ENCODE measurements at regions not wholly inside any gene's neighbourhood (a gene's known extent, or its start where the extent isn't known, plus 50 kb on each side); places are given as distances from the start of the nearest gene placed in this dataset.
A peak's percentile ranks its signal among the peaks of the same experiment; 100 is the strongest.

- DNase-seq = no peak
Observed at GRCh38 chr1:223445402-223445801, 52.2 kb downstream of the CCDC185 start.

GRCh38 chr1:223453902-223454301, 60.7 kb downstream of the CCDC185 start:
- Histone ChIP-seq H3K36me3 (no peaks in the 10 kb centered on the region), H3K4me1 (no peaks in the 10 kb centered on the region; the same call in 1 of the 2 replicates), H3K4me3 (no peak overlapping the region), H3K27ac (no peak overlapping the region), H3K9me3 (replicated peaks) (no peaks in the 10 kb centered on the region), H3K27me3 (no peaks in the 10 kb centered on the region)
- DNase-seq = no peak

More at GRCh38 chr1:223445402-223445801, 52.2 kb downstream of the CCDC185 start:
- Histone ChIP-seq H3K27ac (no peak overlapping the region), H3K36me3 (no peaks in the 10 kb centered on the region), H3K27me3 (no peaks in the 10 kb centered on the region), H3K9me3 (replicated peaks) (no peaks in the 10 kb centered on the region), H3K4me1 (no peaks in the 10 kb centered on the region), H3K4me3 (no peak overlapping the region)

GRCh38 chr1:223454959-223455358, 61.7 kb downstream of the CCDC185 start:
- Histone ChIP-seq H3K27me3 (no peaks in the 10 kb centered on the region), H3K9me3 (replicated peaks) (no peaks in the 10 kb centered on the region), H3K4me1 (no peaks in the 10 kb centered on the region; the same call in 1 of the 2 replicates), H3K36me3 (no peaks in the 10 kb centered on the region), H3K4me3 (no peak overlapping the region), H3K27ac (no peak overlapping the region)
- DNase-seq = no peak

GRCh38 chr1:223455470-223455869, 62.3 kb downstream of the CCDC185 start:
- Histone ChIP-seq H3K4me1 (no peaks in the 10 kb centered on the region; the same call in 1 of the 2 replicates), H3K27me3 (no peaks in the 10 kb centered on the region), H3K27ac (no peak overlapping the region), H3K4me3 (no peak overlapping the region), H3K36me3 (no peaks in the 10 kb centered on the region), H3K9me3 (replicated peaks) (no peaks in the 10 kb centered on the region)
- DNase-seq = peak; percentile 43 to 64

- Histone ChIP-seq H3K27me3 (0 out of 2 replicates have a peak, but pooled peaks cover 2% of the 10 kb centered on the region), H3K4me1 (no peaks in the 10 kb centered on the region; the same call in 1 of the 2 replicates), H3K9me3 (replicated peaks) (no peaks in the 10 kb centered on the region), H3K4me3 (no peak overlapping the region), H3K36me3 (no peaks in the 10 kb centered on the region), H3K27ac (no peak overlapping the region)
- DNase-seq = no peak
Observed at GRCh38 chr1:223456747-223457146, 63.5 kb downstream of the CCDC185 start.

- no peaks in the 10 kb centered on the region for H3K36me3 ChIP-seq
- H3K4me3 ChIP-seq = no peak overlapping the region
- H3K9me3 ChIP-seq (replicated peaks) = no peaks in the 10 kb centered on the region
- no peaks in the 10 kb centered on the region; the same call in 1 of the 2 replicates for H3K4me1 ChIP-seq
- H3K27ac ChIP-seq = no peak overlapping the region
- DNase-seq = no peak
- peaks cover 9% of the 10 kb centered on the region; the same call in 1 of the 2 replicates for H3K27me3 ChIP-seq
Observed at GRCh38 chr1:223460566-223461189, 67.5 kb downstream of the CCDC185 start.

- H3K36me3 ChIP-seq = no peaks in the 10 kb centered on the region
- peaks cover 16% of the 10 kb centered on the region; the same call in 1 of the 2 replicates for H3K27me3 ChIP-seq
Observed at GRCh38 chr1:223462047-223462630, 68.9 kb downstream of the CCDC185 start.

GRCh38 chr1:223462866-223463404, 69.7 kb downstream of the CCDC185 start:
- Histone ChIP-seq H3K4me3 (no peak overlapping the region), H3K36me3 (no peaks in the 10 kb centered on the region), H3K9me3 (replicated peaks) (no peaks in the 10 kb centered on the region), H3K27me3 (peaks cover 24% of the 10 kb centered on the region; the same call in 1 of the 2 replicates), H3K4me1 (no peaks in the 10 kb centered on the region), H3K27ac (no peak overlapping the region)
- no peak for DNase-seq

More at GRCh38 chr1:223462047-223462630, 68.9 kb downstream of the CCDC185 start:
- Histone ChIP-seq H3K4me1 (no peaks in the 10 kb centered on the region), H3K9me3 (replicated peaks) (no peaks in the 10 kb centered on the region), H3K27ac (no peak overlapping the region), H3K4me3 (no peak overlapping the region)
- DNase-seq = no peak

GRCh38 chr1:223466151-223466550, 72.9 kb downstream of the CCDC185 start:
- no peaks in the 10 kb centered on the region for H3K36me3 ChIP-seq
- DNase-seq = no peak
- no peak overlapping the region for H3K4me3 ChIP-seq
- no peaks in the 10 kb centered on the region for H3K4me1 ChIP-seq
- H3K9me3 ChIP-seq (replicated peaks) = no peaks in the 10 kb centered on the region
- H3K27ac ChIP-seq = no peak overlapping the region
- peaks cover 22% of the 10 kb centered on the region; the same call in 1 of the 2 replicates for H3K27me3 ChIP-seq

- no peaks in the 10 kb centered on the region for H3K4me1 ChIP-seq
- no peak for DNase-seq
- H3K36me3 ChIP-seq = no peaks in the 10 kb centered on the region
- H3K9me3 ChIP-seq (replicated peaks) = no peaks in the 10 kb centered on the region
- H3K27ac ChIP-seq = no peak overlapping the region
- no peak overlapping the region for H3K4me3 ChIP-seq
- H3K27me3 ChIP-seq = peaks cover 13% of the 10 kb centered on the region; the same call in 1 of the 2 replicates
Observed at GRCh38 chr1:223471566-223471965, 78.4 kb downstream of the CCDC185 start.

GRCh38 chr1:223472057-223472456, 78.8 kb downstream of the CCDC185 start:
- Histone ChIP-seq H3K4me3 (no peak overlapping the region), H3K27ac (no peak overlapping the region), H3K27me3 (peaks cover 8% of the 10 kb centered on the region; the same call in 1 of the 2 replicates), H3K36me3 (no peaks in the 10 kb centered on the region), H3K4me1 (no peaks in the 10 kb centered on the region), H3K9me3 (replicated peaks) (no peaks in the 10 kb centered on the region)
- DNase-seq = no peak

- H3K27me3 ChIP-seq = no peaks in the 10 kb centered on the region
- H3K36me3 ChIP-seq = no peaks in the 10 kb centered on the region
- no peak overlapping the region for H3K27ac ChIP-seq
- H3K4me3 ChIP-seq = no peak overlapping the region
- DNase-seq = no peak
- H3K4me1 ChIP-seq = no peaks in the 10 kb centered on the region
- H3K9me3 ChIP-seq (replicated peaks) = no peaks in the 10 kb centered on the region
Observed at GRCh38 chr1:223473601-223474344, 80.6 kb downstream of the CCDC185 start.

GRCh38 chr1:223474804-223475203, 81.6 kb downstream of the CCDC185 start:
- no peaks in the 10 kb centered on the region for H3K4me1 ChIP-seq
- H3K9me3 ChIP-seq (replicated peaks) = no peaks in the 10 kb centered on the region
- H3K36me3 ChIP-seq = no peaks in the 10 kb centered on the region
- DNase-seq = no peak
- peaks cover 2% of the 10 kb centered on the region; the same call in 1 of the 2 replicates for H3K27me3 ChIP-seq
- H3K4me3 ChIP-seq = no peak overlapping the region
- no peak overlapping the region for H3K27ac ChIP-seq

GRCh38 chr1:223477456-223477855, 84.2 kb downstream of the CCDC185 start:
- Histone ChIP-seq H3K27me3 (peaks cover 9% of the 10 kb centered on the region; the same call in 1 of the 2 replicates), H3K9me3 (replicated peaks) (peaks cover 3% of the 10 kb centered on the region; the same call in 1 of the 2 replicates), H3K27ac (no peak overlapping the region), H3K36me3 (no peaks in the 10 kb centered on the region), H3K4me3 (no peak overlapping the region), H3K4me1 (no peaks in the 10 kb centered on the region)
- DNase-seq = no peak

- H3K4me3 ChIP-seq = no peak overlapping the region
- H3K4me1 ChIP-seq = no peaks in the 10 kb centered on the region
- DNase-seq = no peak
- no peaks in the 10 kb centered on the region for H3K36me3 ChIP-seq
- H3K9me3 ChIP-seq (replicated peaks) = peaks cover 3% of the 10 kb centered on the region; the same call in 1 of the 2 replicates
- no peak overlapping the region for H3K27ac ChIP-seq
- peaks cover 9% of the 10 kb centered on the region; the same call in 1 of the 2 replicates for H3K27me3 ChIP-seq
Observed at GRCh38 chr1:223478606-223479005, 85.4 kb downstream of the CCDC185 start.

All from SJCRH30 (cell line).